BLaER1 treated with 17β-estradiol and CSF1 and Interleukin-3, amounts not matched to agents 10 nM and 100 nM (cell line): ENCODE measurements at regions not wholly inside any gene's neighbourhood (a gene's known extent, or its start where the extent isn't known, plus 50 kb on each side); places are given as distances from the start of the nearest gene placed in this dataset.

ENCODE experiments used
- H3K27ac ChIP-seq, 11 experiments: shearing (Covaris generic); formaldehyde crosslinking; 2 replicates each; pipeline ENCODE4 v1.8.1; 2022
- H3K27me3 ChIP-seq, 11 experiments: shearing (Covaris generic); formaldehyde crosslinking; 2 replicates each; pipeline ENCODE4 v1.8.1; 2022
- H3K36me3 ChIP-seq, 11 experiments: shearing (Covaris generic); formaldehyde crosslinking; 2 replicates each; pipeline ENCODE4 v1.8.1; 2022
- H3K4me1 ChIP-seq, 10 experiments: shearing (Covaris generic); formaldehyde crosslinking; 2 replicates each; pipeline ENCODE4 v1.8.1; 2022
- H3K4me2 ChIP-seq, 11 experiments: shearing (Covaris generic); formaldehyde crosslinking; 2 replicates each; pipeline ENCODE4 v1.8.1; 2022
- H3K4me3 ChIP-seq, 10 experiments: shearing (Covaris generic); formaldehyde crosslinking; 2 replicates each; pipeline ENCODE4 v1.8.1; 2022
- H3K9ac ChIP-seq, 11 experiments: shearing (Covaris generic); formaldehyde crosslinking; 2 replicates each; pipeline ENCODE4 v1.8.1; 2022
- H3K9me3 ChIP-seq, 11 experiments: shearing (Covaris generic); formaldehyde crosslinking; replicated peaks in 1 of 11; 2 replicates each; pipeline ENCODE4 v1.8.1; 2022
- H4K20me1 ChIP-seq, 11 experiments: shearing (Covaris generic); formaldehyde crosslinking; 2 replicates each; pipeline ENCODE4 v1.8.1; 2022
- Cebpa-rat ChIP-seq, 11 experiments: shearing (Covaris generic); IDR thresholded peaks; 2 replicates each; pipeline ENCODE4 v1.8.1; 2022

GRCh38 chr12:91988086-91988923, 157.3 kb downstream of the BTG1 start:
- Histone ChIP-seq H3K4me1 (peaks cover 0 to 9% (median 0%) of the 10 kb centered on the region in 10 experiments; a peak in 4 of 20 replicates), H3K36me3 (no peaks in the 10 kb centered on the region), H3K9ac (no peak overlapping the region), H3K27ac (no peak overlapping the region), H4K20me1 (no peaks in the 10 kb centered on the region), H3K27me3 (no peaks in the 10 kb centered on the region), H3K4me2 (no peak overlapping the region), H3K4me3 (no peak overlapping the region), H3K9me3 (no peaks in the 10 kb centered on the region)
- TF ChIP-seq Cebpa-rat (IDR thresholded peaks at IDR 0.05) = no peak

GRCh38 chr12:91986084-91986483, 159.6 kb downstream of the BTG1 start:
- no peaks in the 10 kb centered on the region for H3K9me3 ChIP-seq
- H3K36me3 ChIP-seq = no peaks in the 10 kb centered on the region
- no peaks in the 10 kb centered on the region for H3K27me3 ChIP-seq
- no peak overlapping the region for H3K9ac ChIP-seq
- H3K4me3 ChIP-seq = no peak overlapping the region
- H3K4me2 ChIP-seq = no peak overlapping the region
- no peaks in the 10 kb centered on the region for H4K20me1 ChIP-seq
- peaks cover 0 to 9% (median 0%) of the 10 kb centered on the region in 10 experiments; a peak in 4 of 20 replicates for H3K4me1 ChIP-seq
- no peak for TF ChIP-seq Cebpa-rat (IDR thresholded peaks at IDR 0.05)
- no peak overlapping the region for H3K27ac ChIP-seq

- TF ChIP-seq Cebpa-rat (IDR thresholded peaks at IDR 0.05) = no peak
- peak overlapping the region in 2 of 11 experiments; percentile 8 to 26; a peak in 1 of 22 replicates for H3K4me2 ChIP-seq
- no peaks in the 10 kb centered on the region for H3K36me3 ChIP-seq
- no peak overlapping the region for H3K27ac ChIP-seq
- no peak overlapping the region for H3K4me3 ChIP-seq
- peaks cover 0 to 9% (median 0%) of the 10 kb centered on the region in 10 experiments; a peak in 4 of 20 replicates for H3K4me1 ChIP-seq
- no peaks in the 10 kb centered on the region for H3K27me3 ChIP-seq
- H3K9me3 ChIP-seq = no peaks in the 10 kb centered on the region
- H4K20me1 ChIP-seq = no peaks in the 10 kb centered on the region
- no peak overlapping the region for H3K9ac ChIP-seq
Measured at GRCh38 chr12:91985002-91985787, 160.5 kb downstream of the BTG1 start.

- Histone ChIP-seq H4K20me1 (no peaks in the 10 kb centered on the region), H3K27me3 (no peaks in the 10 kb centered on the region), H3K9me3 (no peaks in the 10 kb centered on the region), H3K27ac (no peak overlapping the region), H3K36me3 (no peaks in the 10 kb centered on the region), H3K4me3 (no peak overlapping the region), H3K9ac (no peak overlapping the region), H3K4me2 (no peak overlapping the region), H3K4me1 (peaks cover 0 to 9% (median 0%) of the 10 kb centered on the region in 10 experiments; a peak in 4 of 20 replicates)
- TF ChIP-seq Cebpa-rat (IDR thresholded peaks at IDR 0.05) = no peak
Measured at GRCh38 chr12:91984556-91984955, 161.1 kb downstream of the BTG1 start.

GRCh38 chr12:91983935-91984334, 161.7 kb downstream of the BTG1 start:
- Histone ChIP-seq H3K4me3 (no peak overlapping the region), H3K4me2 (no peak overlapping the region), H3K27me3 (no peaks in the 10 kb centered on the region), H3K27ac (no peak overlapping the region), H4K20me1 (no peaks in the 10 kb centered on the region), H3K4me1 (peaks cover 0 to 9% (median 0%) of the 10 kb centered on the region in 10 experiments; a peak in 4 of 20 replicates), H3K9ac (no peak overlapping the region), H3K9me3 (no peaks in the 10 kb centered on the region), H3K36me3 (no peaks in the 10 kb centered on the region)
- no peak for TF ChIP-seq Cebpa-rat (IDR thresholded peaks at IDR 0.05)

GRCh38 chr12:91982946-91983345, 162.7 kb downstream of the BTG1 start:
- H3K36me3 ChIP-seq = no peaks in the 10 kb centered on the region
- H3K4me3 ChIP-seq = no peak overlapping the region
- TF ChIP-seq Cebpa-rat (IDR thresholded peaks at IDR 0.05) = no peak
- H3K9ac ChIP-seq = no peak overlapping the region
- H4K20me1 ChIP-seq = no peaks in the 10 kb centered on the region
- peaks cover 0 to 9% (median 2%) of the 10 kb centered on the region in 10 experiments; a peak in 5 of 20 replicates for H3K4me1 ChIP-seq
- H3K27me3 ChIP-seq = no peaks in the 10 kb centered on the region
- no peak overlapping the region for H3K4me2 ChIP-seq
- no peaks in the 10 kb centered on the region for H3K9me3 ChIP-seq
- no peak overlapping the region for H3K27ac ChIP-seq

GRCh38 chr12:91980389-91980821, 165.2 kb downstream of the BTG1 start:
- Histone ChIP-seq H3K4me3 (no peak overlapping the region), H3K4me2 (no peak overlapping the region), H4K20me1 (no peaks in the 10 kb centered on the region), H3K4me1 (peaks cover 0 to 8% (median 2%) of the 10 kb centered on the region in 10 experiments; a peak in 5 of 20 replicates), H3K9ac (no peak overlapping the region), H3K27me3 (no peaks in the 10 kb centered on the region), H3K36me3 (no peaks in the 10 kb centered on the region), H3K27ac (no peak overlapping the region), H3K9me3 (peaks cover 0 to 8% (median 0%) of the 10 kb centered on the region in 11 experiments; a peak in 3 of 22 replicates)
- no peak for TF ChIP-seq Cebpa-rat (IDR thresholded peaks at IDR 0.05)

- Histone ChIP-seq H4K20me1 (no peaks in the 10 kb centered on the region), H3K4me2 (0 out of 22 replicates have a peak overlapping the region, but pooled peaks of 3 of the 11 experiments have one; percentile 5 to 19 (median 12)), H3K9me3 (peaks cover 0 to 8% (median 0%) of the 10 kb centered on the region in 11 experiments; a peak in 3 of 22 replicates), H3K4me3 (no peak overlapping the region), H3K36me3 (no peaks in the 10 kb centered on the region), H3K27me3 (no peaks in the 10 kb centered on the region), H3K9ac (no peak overlapping the region), H3K27ac (peak overlapping the region in 2 of 11 experiments; percentile 11 to 27; a peak in 1 of 22 replicates), H3K4me1 (peaks cover 0 to 8% (median 0%) of the 10 kb centered on the region in 10 experiments; a peak in 1 of 20 replicates)
- no peak for TF ChIP-seq Cebpa-rat (IDR thresholded peaks at IDR 0.05)
Measured at GRCh38 chr12:91978143-91978542, 167.5 kb downstream of the BTG1 start.

- Histone ChIP-seq H3K27ac (no peak overlapping the region), H3K27me3 (no peaks in the 10 kb centered on the region), H3K9ac (no peak overlapping the region), H3K9me3 (peaks cover 0 to 8% (median 4%) of the 10 kb centered on the region in 11 experiments; a peak in 10 of 22 replicates), H3K4me2 (no peak overlapping the region), H3K4me3 (no peak overlapping the region), H3K4me1 (peaks cover 0 to 8% (median 0%) of the 10 kb centered on the region in 10 experiments; a peak in 1 of 20 replicates), H3K36me3 (no peaks in the 10 kb centered on the region), H4K20me1 (no peaks in the 10 kb centered on the region)
- no peak for TF ChIP-seq Cebpa-rat (IDR thresholded peaks at IDR 0.05)
Measured at GRCh38 chr12:91975891-91976290, 169.8 kb downstream of the BTG1 start.
